ENCODE measurements at regions not wholly inside any gene's neighbourhood (a gene's known extent, or its start where the extent isn't known, plus 50 kb on each side); places are given as distances from the start of the nearest gene placed in this dataset.

- no peak for FAIRE-seq
- no peak for DNase-seq (ENCODE audit: low read depth, low spot score)
- in situ Hi-C loops (cut with MboI) (no loop called here), intact Hi-C loops (cut with micrococcal nuclease; ENCODE audit: unreplicated experiment) (no loop called here)
- no TSS peak for BruUV-seq (replicated peaks)
- ChIA-PET POLR2A (interaction anchor here (0.6 to 1.5 kb wide), 2 partner anchors 16 kb away, joined by 3 read pairs; no protein-coding TSS in a partner anchor), CTCF (interaction anchor here (1.0 to 1.4 kb wide), 3 partner anchors 9 to 229 kb away, joined by 3 to 4 read pairs (median 3); no protein-coding TSS in a partner anchor), SMC1A (ENCODE audit: uncharacterized antibody, unreplicated experiment) (interaction anchor here (2.7 to 6.9 kb wide), 4 partner anchors 8 to 37 kb away, joined by 9 to 81 read pairs (median 42); no protein-coding TSS in a partner anchor), RAD21 (ENCODE audit: unreplicated experiment) (interaction anchor here (1.1 to 2.7 kb wide), 2 partner anchors 11 to 271 kb away, joined by 4 to 9 read pairs; no protein-coding TSS in a partner anchor)
- Histone ChIP-seq H3K27ac (ENCODE audit: control insufficient read depth, insufficient read depth) (no peak overlapping the region), H3K36me3 (ENCODE audit: control insufficient read depth in 2 of 2, insufficient read depth in 2 of 2, low read length in 1 of 2) (no peaks in the 10 kb centered on the region), H3K9me3 (replicated peaks; ENCODE audit: control insufficient read depth, insufficient read depth, low read length) (0 out of 3 replicates have a peak, but pooled peaks cover 2% of the 10 kb centered on the region), H2AFZ (ENCODE audit: control insufficient read depth, low read depth, low read length) (no peak overlapping the region), H4K20me1 (ENCODE audit: control insufficient read depth, insufficient read depth) (no peaks in the 10 kb centered on the region), H3K9ac (ENCODE audit: control insufficient read depth, insufficient read depth, low read length) (no peak overlapping the region), H3K4me3 (no peak overlapping the region), H3K79me2 (ENCODE audit: control insufficient read depth, insufficient read depth, low read length) (no peaks in the 10 kb centered on the region), H3K27me3 (replicated peaks in 1 of 2; ENCODE audit: control insufficient read depth in 2 of 2, insufficient read depth in 2 of 2, low read length in 1 of 2) (peaks cover 0 to 8% of the 10 kb centered on the region in 2 experiments; a peak in 1 of 4 replicates), H3K4me1 (ENCODE audit: control insufficient read depth, insufficient read depth, low read length) (no peaks in the 10 kb centered on the region), H3K4me2 (ENCODE audit: control insufficient read depth, insufficient read depth) (no peak overlapping the region)
- no peak for TF ChIP-seq NFYB (IDR thresholded peaks at IDR 0.05; ENCODE audit: insufficient read depth, low read depth, low read length)
- TF ChIP-seq SMC3 (IDR thresholded peaks at IDR 0.05; ENCODE audit: borderline replicate concordance, low read length) = no peak
- no peak for TF ChIP-seq SKIL (IDR thresholded peaks at IDR 0.05; ENCODE audit: low read depth, poor library complexity, severe bottlenecking)
- no peak for TF ChIP-seq SUZ12 (IDR thresholded peaks at IDR 0.05; ENCODE audit: unreplicated experiment)
- TF ChIP-seq, protein P1, sequence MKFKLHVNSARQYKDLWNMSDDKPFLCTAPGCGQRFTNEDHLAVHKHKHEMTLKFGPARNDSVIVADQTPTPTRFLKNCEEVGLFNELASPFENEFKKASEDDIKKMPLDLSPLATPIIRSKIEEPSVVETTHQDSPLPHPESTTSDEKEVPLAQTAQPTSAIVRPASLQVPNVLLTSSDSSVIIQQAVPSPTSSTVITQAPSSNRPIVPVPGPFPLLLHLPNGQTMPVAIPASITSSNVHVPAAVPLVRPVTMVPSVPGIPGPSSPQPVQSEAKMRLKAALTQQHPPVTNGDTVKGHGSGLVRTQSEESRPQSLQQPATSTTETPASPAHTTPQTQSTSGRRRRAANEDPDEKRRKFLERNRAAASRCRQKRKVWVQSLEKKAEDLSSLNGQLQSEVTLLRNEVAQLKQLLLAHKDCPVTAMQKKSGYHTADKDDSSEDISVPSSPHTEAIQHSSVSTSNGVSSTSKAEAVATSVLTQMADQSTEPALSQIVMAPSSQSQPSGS (IDR thresholded peaks at IDR 0.05; ENCODE audit: low read length) = no peak
- no peak for TF ChIP-seq PKNOX1 (IDR thresholded peaks at IDR 0.05)
- TF ChIP-seq SREBF1 (IDR thresholded peaks at IDR 0.05; ENCODE audit: low read length) = no peak
- TF ChIP-seq POLR2AphosphoS5 (IDR thresholded peaks at IDR 0.05; ENCODE audit: low read length) = no peak
- TF ChIP-seq EED (IDR thresholded peaks at IDR 0.05; ENCODE audit: low read depth) = no peak
- TF ChIP-seq NFIC (IDR thresholded peaks at IDR 0.05; ENCODE audit: low read depth, low read length) = no peak
- TF ChIP-seq SIN3A (IDR thresholded peaks at IDR 0.05; ENCODE audit: low read depth, low read length) = no peak
- no peak for TF ChIP-seq TAF1 (IDR thresholded peaks at IDR 0.05; ENCODE audit: borderline replicate concordance, low read depth, low read length)
- no peak for TF ChIP-seq CBX5 (IDR thresholded peaks at IDR 0.05; ENCODE audit: low read depth)
- no peak for TF ChIP-seq NKRF (conservative IDR thresholded peaks at IDR 0.05)
- no peak for TF ChIP-seq IRF3 (IDR thresholded peaks at IDR 0.05)
- TF ChIP-seq EGR1 (IDR thresholded peaks at IDR 0.05; ENCODE audit: borderline replicate concordance in 1 of 2, low read depth in 2 of 2, low read length in 2 of 2) = no peak
- WGBS (ENCODE audit: insufficient coverage, insufficient replicate concordance, low lambda C conversion rate, missing lambda C conversion rate) = 32% methylated on average over 2 of the region's 2 CpGs
- ATAC-seq = no peak
Measured at GRCh38 chr6:53446151-53446550, 97.4 kb upstream of the ELOVL5 start.

All from GM12878 (cell line).